ENCODE measurements at regions not wholly inside any gene's neighbourhood (a gene's known extent, or its start where the extent isn't known, plus 50 kb on each side); places are given as distances from the start of the nearest gene placed in this dataset.

- Histone ChIP-seq H4K91ac (replicated peaks; ENCODE audit: insufficient read length, low read length) (no peak overlapping the region), H2BK12ac (ENCODE audit: low read depth, low read length) (no peak overlapping the region), H4K8ac (ENCODE audit: extremely low read depth, insufficient read depth, low read length) (no peak overlapping the region), H3K36me3 (ENCODE audit: control insufficient read depth in 2 of 4, insufficient read depth in 4 of 4, low read length in 3 of 4) (no peaks in the 10 kb centered on the region), H3K56ac (replicated peaks; ENCODE audit: insufficient read length, low read depth, low read length) (no peak overlapping the region), H3K27me3 (replicated peaks in 1 of 4; ENCODE audit: control insufficient read depth in 3 of 4, extremely low read depth in 1 of 4, insufficient read depth in 3 of 4, low read length in 3 of 4) (no peaks in the 10 kb centered on the region), H2AFZ (ENCODE audit: low read length) (no peak overlapping the region), H4K20me1 (replicated peaks in 1 of 2; ENCODE audit: control insufficient read depth in 1 of 2, insufficient read depth in 2 of 2, low read length in 2 of 2) (no peaks in the 10 kb centered on the region), H2BK120ac (replicated peaks; ENCODE audit: low read depth, low read length) (no peak overlapping the region), H3K27ac (ENCODE audit: low read depth, low read length) (no peak overlapping the region), H3K14ac (ENCODE audit: insufficient read length) (no peak overlapping the region), H3K4ac (replicated peaks; ENCODE audit: insufficient read length, low read depth, low read length) (no peak overlapping the region), H4K5ac (ENCODE audit: insufficient read length, low read depth, low read length) (no peak overlapping the region), H2AK5ac (ENCODE audit: low read depth, low read length) (no peak overlapping the region), H3K4me1 (replicated peaks in 1 of 4; ENCODE audit: control insufficient read depth in 3 of 4, insufficient read depth in 4 of 4, low read length in 3 of 4) (no peaks in the 10 kb centered on the region), H3K4me3 (ENCODE audit: extremely low read depth in 1 of 4, insufficient read depth in 2 of 4, low read depth in 3 of 4, low read length in 4 of 4) (no peak overlapping the region), H3K79me1 (ENCODE audit: low read depth, low read length) (no peaks in the 10 kb centered on the region), H3K79me2 (ENCODE audit: control insufficient read depth in 1 of 2, insufficient read depth in 2 of 2, low read length in 2 of 2) (no peaks in the 10 kb centered on the region), H3K18ac (ENCODE audit: extremely low read depth, low read length) (no peak overlapping the region), H3K23me2 (ENCODE audit: low read depth, low read length) (no peaks in the 10 kb centered on the region), H3K23ac (ENCODE audit: insufficient read length) (no peak overlapping the region), H2BK20ac (ENCODE audit: low read length) (no peak overlapping the region), H2BK5ac (ENCODE audit: low read depth, low read length) (no peak overlapping the region), H3K9ac (replicated peaks in 1 of 4; ENCODE audit: extremely low read depth in 1 of 4, low read depth in 3 of 4, low read length in 3 of 4) (no peak overlapping the region), H3K4me2 (ENCODE audit: insufficient read depth in 1 of 2, low read depth in 2 of 2, low read length in 2 of 2) (no peak overlapping the region), H2BK15ac (ENCODE audit: low read length) (no peak overlapping the region), H3K9me3 (ENCODE audit: insufficient read depth in 2 of 2, low read depth in 1 of 2, low read length in 1 of 2) (peaks cover 18 to 27% of the 10 kb centered on the region in 2 experiments)
- no peak for DNase-seq (ENCODE audit: low read depth in 1 of 2, low spot score in 2 of 2)
- 100% methylated on average over 1 of the region's 1 CpG; no CpG with 5 or more reads in 1 of the 2 experiments for WGBS, 2 experiments (ENCODE audit: extremely low coverage in 1 of 2, insufficient coverage in 1 of 2, insufficient read length in 1 of 2, insufficient replicate concordance in 2 of 2, low coverage in 1 of 2, low lambda C conversion rate in 2 of 2, missing lambda C conversion rate in 1 of 2)
- POLR2A ChIA-PET (ENCODE audit: partially characterized antibody) = no interaction called here
- no peak for FAIRE-seq
- TF ChIP-seq GTF2F1 (IDR thresholded peaks at IDR 0.05; ENCODE audit: borderline replicate concordance, low read depth, low read length) (no peak), POLR2A (IDR thresholded peaks at IDR 0.05; ENCODE audit: control extremely low read depth in 1 of 2, low read depth in 2 of 2, low read length in 2 of 2) (no peak), NANOG (IDR thresholded peaks at IDR 0.05; ENCODE audit: insufficient read depth, low read depth, low read length, poor library complexity, severe bottlenecking) (no peak), SP1 (IDR thresholded peaks at IDR 0.05; ENCODE audit: low read depth, low read length) (no peak), SAP30 (IDR thresholded peaks at IDR 0.05; ENCODE audit: insufficient read depth, insufficient replicate concordance, low read length) (no peak), HDAC6 (IDR thresholded peaks at IDR 0.05; ENCODE audit: low read depth, low read length) (no peak)
- CTCF ChIA-PET (ENCODE audit: partially characterized antibody) = no interaction called here
Measured at GRCh38 chr6:66883453-66883852, 1176.4 kb upstream of the EYS start.

Measured in H1 (cell line).